OCI-LY3 (cell line): ENCODE measurements at regions not wholly inside any gene's neighbourhood (a gene's known extent, or its start where the extent isn't known, plus 50 kb on each side); places are given as distances from the start of the nearest gene placed in this dataset.

Source experiments
- H2AFZ ChIP-seq: fragments of 200-600, 300-600 bp; shearing (Covaris generic); 2 replicates; pipeline ENCODE4 v1.6.0; 2014; ENCODE audit warnings: antibody characterized with exemption, low read depth, low read length
- H3K27ac ChIP-seq: fragments of 200-600, 300-600 bp; sonication (generic); 2 replicates; pipeline ENCODE4 v1.5.1; 2014; ENCODE audit warnings: mild to moderate bottlenecking, low read length, moderate library complexity, mixed read lengths
- H3K27me3 ChIP-seq: fragments of 200-600, 300-600 bp; sonication (generic); 2 replicates; pipeline ENCODE4 v1.6.1; 2014; ENCODE audit warnings: low read depth, low read length, mixed read lengths
- H3K36me3 ChIP-seq: fragments of 200-600, 300-600 bp; sonication (generic); replicated peaks from 2 replicates; pipeline ENCODE3; 2014; ENCODE audit warnings: low read depth, low read length, mixed read lengths
- H3K4me1 ChIP-seq: fragments of 300-600, 200-600 bp; sonication (generic); 2 replicates; pipeline ENCODE4 v1.6.1; 2014; ENCODE audit warnings: low read length, mixed read lengths
- H3K4me2 ChIP-seq: fragments of 200-600, 300-600 bp; sonication (generic); 2 replicates; pipeline ENCODE4 v1.6.1; 2014; ENCODE audit warnings: low read length, mixed read lengths
- H3K4me3 ChIP-seq: fragments of 300-600, 200-600 bp; sonication (generic); 2 replicates; pipeline ENCODE4 v1.5.1; 2014; ENCODE audit warnings: antibody characterized with exemption, mild to moderate bottlenecking, low read length, moderate library complexity
- H3K79me2 ChIP-seq: fragments of 300-600, 200-600 bp; shearing (Covaris generic); 2 replicates; pipeline ENCODE4 v1.6.1; 2014; ENCODE audit warnings: mild to moderate bottlenecking, low read length, mixed read lengths
- H3K9ac ChIP-seq: fragments of 300-600, 200-600 bp; shearing (Covaris generic); 2 replicates; pipeline ENCODE4 v1.6.0; 2014; ENCODE audit warnings: mild to moderate bottlenecking, low read length, moderate library complexity
- H3K9me3 ChIP-seq: fragments of 200-600, 300-600 bp; shearing (Covaris generic); 2 replicates; pipeline ENCODE4 v1.6.1; 2014; ENCODE audit warnings: low read length, mixed read lengths; ENCODE audit not compliant: insufficient read depth
- H4K20me1 ChIP-seq: fragments of 200-600, 300-600 bp; sonication (generic); 2 replicates; pipeline ENCODE4 v1.6.1; 2016; ENCODE audit warnings: low read length, mixed read lengths; ENCODE audit not compliant: insufficient read depth
- EZH2phosphoT487 ChIP-seq: fragments of 200-600 bp; shearing (Covaris generic); IDR thresholded peaks from 2 replicates; pipeline ENCODE4 v1.6.1; 2018; ENCODE audit warnings: antibody characterized with exemption, mixed run types, low read depth
- TF ChIP-seq, protein P1 (sequence below): fragments of 200-600, 300-600 bp; sonication (generic); IDR thresholded peaks from 2 replicates; pipeline ENCODE4 v1.5.1; 2014; ENCODE audit warnings: antibody characterized with exemption, low read length, low read depth

DNA sequence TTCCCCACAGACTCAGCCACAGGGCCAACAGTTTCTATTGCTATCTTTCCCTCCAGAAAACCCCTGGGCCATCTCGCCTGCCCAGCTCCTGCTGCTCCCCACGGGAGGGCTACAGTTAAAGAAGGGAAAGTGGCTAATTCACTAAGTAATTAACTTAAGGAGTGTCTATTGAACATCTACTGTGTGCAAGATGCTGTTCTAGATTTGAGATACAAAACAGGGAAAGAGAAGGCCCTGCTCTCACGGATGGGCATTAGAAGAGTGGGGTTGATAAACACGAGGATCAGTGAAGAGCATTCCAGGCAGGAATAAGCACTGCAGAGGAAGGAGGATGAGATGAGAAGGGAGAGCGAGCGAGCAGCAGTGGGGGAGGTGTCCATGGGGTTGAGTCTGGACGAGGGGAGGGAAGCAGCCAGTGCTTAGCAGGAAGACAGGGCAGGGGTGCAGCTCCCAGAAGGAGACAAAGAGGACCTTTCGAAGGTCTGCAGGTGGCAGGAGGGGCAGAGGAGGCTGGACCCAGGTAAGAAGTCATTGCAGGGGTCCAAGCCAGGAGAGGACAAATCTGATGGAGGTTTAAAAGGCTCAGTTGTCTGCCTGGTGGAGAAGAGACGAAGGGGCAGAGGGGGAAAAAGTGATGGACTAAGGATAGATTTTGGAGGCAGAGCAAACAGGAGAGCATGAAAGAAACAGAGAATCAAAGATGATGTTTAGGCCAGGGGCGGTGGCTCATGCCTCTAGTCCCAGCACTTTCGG, 64.7 kb downstream of the KLF15 start:
- no peaks in the 10 kb centered on the region for H3K9me3 ChIP-seq
- no peak overlapping the region for H3K27ac ChIP-seq
- TF ChIP-seq EZH2phosphoT487, result no peak
- TF ChIP-seq, protein P1, sequence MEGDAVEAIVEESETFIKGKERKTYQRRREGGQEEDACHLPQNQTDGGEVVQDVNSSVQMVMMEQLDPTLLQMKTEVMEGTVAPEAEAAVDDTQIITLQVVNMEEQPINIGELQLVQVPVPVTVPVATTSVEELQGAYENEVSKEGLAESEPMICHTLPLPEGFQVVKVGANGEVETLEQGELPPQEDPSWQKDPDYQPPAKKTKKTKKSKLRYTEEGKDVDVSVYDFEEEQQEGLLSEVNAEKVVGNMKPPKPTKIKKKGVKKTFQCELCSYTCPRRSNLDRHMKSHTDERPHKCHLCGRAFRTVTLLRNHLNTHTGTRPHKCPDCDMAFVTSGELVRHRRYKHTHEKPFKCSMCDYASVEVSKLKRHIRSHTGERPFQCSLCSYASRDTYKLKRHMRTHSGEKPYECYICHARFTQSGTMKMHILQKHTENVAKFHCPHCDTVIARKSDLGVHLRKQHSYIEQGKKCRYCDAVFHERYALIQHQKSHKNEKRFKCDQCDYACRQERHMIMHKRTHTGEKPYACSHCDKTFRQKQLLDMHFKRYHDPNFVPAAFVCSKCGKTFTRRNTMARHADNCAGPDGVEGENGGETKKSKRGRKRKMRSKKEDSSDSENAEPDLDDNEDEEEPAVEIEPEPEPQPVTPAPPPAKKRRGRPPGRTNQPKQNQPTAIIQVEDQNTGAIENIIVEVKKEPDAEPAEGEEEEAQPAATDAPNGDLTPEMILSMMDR, result no peak
- no peak overlapping the region for H2AFZ ChIP-seq
- no peak overlapping the region for H3K9ac ChIP-seq
- H3K36me3 ChIP-seq, result no peaks in the 10 kb centered on the region
- peaks cover 5% of the 10 kb centered on the region; the same call in 1 of the 2 replicates for H3K27me3 ChIP-seq
- H4K20me1 ChIP-seq, result no peaks in the 10 kb centered on the region
- no peak overlapping the region for H3K4me2 ChIP-seq
- no peaks in the 10 kb centered on the region for H3K79me2 ChIP-seq
- no peaks in the 10 kb centered on the region for H3K4me1 ChIP-seq
- H3K4me3 ChIP-seq, result no peak overlapping the region

DNA sequence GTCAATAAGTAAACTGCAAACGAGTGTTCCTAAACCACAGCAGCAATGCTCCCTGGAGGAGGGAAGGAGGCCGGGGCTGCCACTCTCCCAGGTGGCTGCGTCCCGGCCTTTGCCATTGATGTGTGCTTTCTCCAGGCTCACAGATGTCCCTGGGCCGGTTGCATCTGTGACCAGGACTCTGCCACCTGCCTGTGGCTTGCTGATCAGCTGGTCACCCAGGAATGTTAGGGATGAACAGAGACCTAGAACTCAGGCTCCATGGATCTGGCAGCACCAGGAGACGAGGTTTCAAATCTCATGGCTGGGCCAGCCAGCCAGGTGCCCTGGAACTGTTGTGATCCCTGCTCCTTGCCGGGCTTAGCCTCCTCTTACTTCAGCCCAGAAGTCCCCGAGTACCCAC, 65.7 kb downstream of the KLF15 start:
- Histone ChIP-seq H3K27me3 (peaks cover 5% of the 10 kb centered on the region; the same call in 1 of the 2 replicates), H3K4me1 (no peaks in the 10 kb centered on the region), H3K36me3 (no peaks in the 10 kb centered on the region), H3K9ac (no peak overlapping the region), H3K4me3 (no peak overlapping the region), H3K4me2 (no peak overlapping the region), H3K9me3 (no peaks in the 10 kb centered on the region), H2AFZ (no peak overlapping the region), H3K27ac (no peak overlapping the region), H4K20me1 (no peaks in the 10 kb centered on the region), H3K79me2 (no peaks in the 10 kb centered on the region)
- TF ChIP-seq, protein P1, result no peak
- TF ChIP-seq EZH2phosphoT487, result no peak

DNA sequence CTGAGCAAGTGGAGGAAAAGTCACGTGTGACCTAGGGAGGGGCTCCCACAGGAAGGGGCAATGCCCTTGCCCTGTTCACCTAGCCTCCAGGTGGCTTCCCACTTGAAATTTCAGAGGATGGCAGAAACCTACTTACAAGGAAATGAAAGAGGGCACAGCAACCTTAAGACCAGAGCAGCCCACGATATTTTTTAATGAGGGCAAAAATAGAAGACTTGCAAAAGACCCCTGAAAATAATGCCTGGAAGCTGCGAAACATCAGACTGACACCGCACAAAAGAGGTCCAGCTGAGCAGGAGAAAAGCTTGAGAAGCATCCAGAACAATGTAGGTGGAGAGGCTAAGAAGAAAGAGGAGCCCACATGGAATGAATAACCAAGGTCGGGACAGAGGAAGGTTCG, 66.1 kb downstream of the KLF15 start:
- H3K9ac ChIP-seq, result no peak overlapping the region
- H3K4me1 ChIP-seq, result no peaks in the 10 kb centered on the region
- no peak overlapping the region for H3K4me2 ChIP-seq
- no peaks in the 10 kb centered on the region for H3K9me3 ChIP-seq
- no peak overlapping the region for H2AFZ ChIP-seq
- H3K4me3 ChIP-seq, result no peak overlapping the region
- H3K79me2 ChIP-seq, result no peaks in the 10 kb centered on the region
- TF ChIP-seq, protein P1, result no peak
- TF ChIP-seq EZH2phosphoT487, result no peak
- H4K20me1 ChIP-seq, result no peaks in the 10 kb centered on the region
- no peaks in the 10 kb centered on the region for H3K36me3 ChIP-seq
- H3K27me3 ChIP-seq, result peaks cover 5% of the 10 kb centered on the region; the same call in 1 of the 2 replicates
- no peak overlapping the region for H3K27ac ChIP-seq

DNA sequence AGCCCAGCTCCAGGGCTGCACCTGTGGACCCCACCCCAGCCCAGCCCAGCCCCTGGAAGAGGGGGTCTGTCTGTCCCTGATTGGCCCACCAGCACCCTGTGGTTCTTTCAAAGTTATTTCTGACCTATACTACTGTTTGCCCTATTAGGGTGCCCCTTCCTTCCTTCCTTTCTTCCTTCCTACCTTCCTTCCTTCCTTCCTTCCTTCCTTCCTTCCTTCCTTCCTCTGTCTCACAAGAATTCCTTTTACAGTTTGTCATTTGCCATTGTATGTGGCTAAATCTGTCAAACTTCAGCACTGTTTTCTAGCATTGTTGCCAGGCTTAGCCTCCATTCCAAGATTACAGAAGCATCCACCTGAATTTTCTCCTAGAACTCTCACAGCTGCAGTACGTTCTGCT, 66.9 kb downstream of the KLF15 start:
- H3K36me3 ChIP-seq, result no peaks in the 10 kb centered on the region
- H2AFZ ChIP-seq, result no peak overlapping the region
- peaks cover 8% of the 10 kb centered on the region; the same call in 1 of the 2 replicates for H3K27me3 ChIP-seq
- H4K20me1 ChIP-seq, result no peaks in the 10 kb centered on the region
- no peak overlapping the region for H3K4me3 ChIP-seq
- no peaks in the 10 kb centered on the region for H3K79me2 ChIP-seq
- TF ChIP-seq, protein P1, result no peak
- TF ChIP-seq EZH2phosphoT487, result no peak
- H3K9me3 ChIP-seq, result no peaks in the 10 kb centered on the region
- no peaks in the 10 kb centered on the region for H3K4me1 ChIP-seq
- H3K4me2 ChIP-seq, result no peak overlapping the region
- H3K27ac ChIP-seq, result no peak overlapping the region
- no peak overlapping the region for H3K9ac ChIP-seq
